H9 (cell line): ENCODE measurements at regions not wholly inside any gene's neighbourhood (a gene's known extent, or its start where the extent isn't known, plus 50 kb on each side); places are given as distances from the start of the nearest gene placed in this dataset.

Experiments
- DNase-seq: peaks from one replicate; pipeline ENCODE4 v3.0.0-alpha.2; 2017
- H2AFZ ChIP-seq: one replicate; pipeline ENCODE4 v1.6.1; 2013; ENCODE audit warnings: mild to moderate bottlenecking, low read length, control low read depth, moderate library complexity
- H2AK5ac ChIP-seq: 2 replicates; pipeline ENCODE4 v1.6.1; 2013; ENCODE audit warnings: low read length, control low read depth, mixed read lengths; ENCODE audit not compliant: insufficient read length
- H2BK120ac ChIP-seq: one replicate; pipeline ENCODE4 v1.6.1; 2013; ENCODE audit warnings: low read depth, mild to moderate bottlenecking, low read length, control low read depth, inconsistent platforms; ENCODE audit not compliant: poor library complexity, severe bottlenecking
- H2BK12ac ChIP-seq: 2 replicates; pipeline ENCODE4 v1.6.1; 2013; ENCODE audit warnings: low read length, control low read depth, mixed read lengths, low read depth; ENCODE audit not compliant: insufficient read length
- H2BK15ac ChIP-seq: 2 replicates; pipeline ENCODE4 v1.6.1; 2013; ENCODE audit warnings: low read depth, low read length, control low read depth
- H2BK20ac ChIP-seq: one replicate; pipeline ENCODE4 v1.6.1; 2013; ENCODE audit warnings: low read depth, mild to moderate bottlenecking, low read length, control low read depth, inconsistent platforms; ENCODE audit not compliant: poor library complexity, severe bottlenecking
- H2BK5ac ChIP-seq: 2 replicates; pipeline ENCODE4 v1.6.1; 2013; ENCODE audit warnings: low read length, control low read depth, mixed read lengths; ENCODE audit not compliant: insufficient read length
- H3K14ac ChIP-seq: 2 replicates; pipeline ENCODE4 v1.6.1; 2013; ENCODE audit warnings: low read length, control low read depth; ENCODE audit not compliant: insufficient read depth
- H3K18ac ChIP-seq: 2 replicates; pipeline ENCODE4 v1.6.1; 2013; ENCODE audit warnings: low read depth, mild to moderate bottlenecking, mixed read lengths, low read length, control low read depth; ENCODE audit not compliant: insufficient read length
- H3K23ac ChIP-seq: 2 replicates; pipeline ENCODE4 v1.6.1; 2013; ENCODE audit warnings: low read length, control low read depth, mixed read lengths, low read depth; ENCODE audit not compliant: insufficient read length
- H3K23me2 ChIP-seq: 2 replicates; pipeline ENCODE4 v1.6.1; 2013; ENCODE audit warnings: low read depth, mild to moderate bottlenecking, mixed read lengths, low read length, control low read depth; ENCODE audit not compliant: insufficient read length, poor library complexity, severe bottlenecking
- H3K27ac ChIP-seq: 2 replicates; pipeline ENCODE4 v1.5.1; 2013; ENCODE audit warnings: low read length, control low read depth, mixed read lengths, low read depth; ENCODE audit not compliant: insufficient read length
- H3K27me3 ChIP-seq: 2 replicates; pipeline ENCODE4 v1.6.1; 2013; ENCODE audit warnings: low read length, control low read depth, inconsistent platforms; ENCODE audit not compliant: insufficient read depth
- H3K4ac ChIP-seq: 2 replicates; pipeline ENCODE4 v1.6.1; 2013; ENCODE audit warnings: low read depth, mild to moderate bottlenecking, control low read depth, inconsistent platforms, low read length, moderate library complexity
- H3K4me1 ChIP-seq: 2 replicates; pipeline ENCODE4 v1.6.1; 2013; ENCODE audit warnings: low read length, control low read depth, inconsistent platforms; ENCODE audit not compliant: insufficient read depth
- H3K4me2 ChIP-seq: 2 replicates; pipeline ENCODE4 v1.6.1; 2013; ENCODE audit warnings: low read length, control low read depth, mixed read lengths; ENCODE audit not compliant: insufficient read length, insufficient read depth
- H3K56ac ChIP-seq: 2 replicates; pipeline ENCODE4 v1.6.1; 2013; ENCODE audit warnings: low read depth, mild to moderate bottlenecking, mixed read lengths, low read length, control low read depth; ENCODE audit not compliant: insufficient read length
- H3K79me1 ChIP-seq: 2 replicates; pipeline ENCODE4 v1.6.1; 2013; ENCODE audit warnings: low read depth, mild to moderate bottlenecking, moderate library complexity, low read length, control low read depth, inconsistent platforms; ENCODE audit not compliant: insufficient read depth, poor library complexity, severe bottlenecking
- H3K79me2 ChIP-seq: 2 replicates; pipeline ENCODE4 v1.6.1; 2013; ENCODE audit warnings: low read length, control low read depth, inconsistent platforms; ENCODE audit not compliant: insufficient read depth
- H3K9ac ChIP-seq: 2 replicates; pipeline ENCODE4 v1.6.1; 2013; ENCODE audit warnings: low read length, control low read depth, mixed read lengths; ENCODE audit not compliant: insufficient read length; ENCODE audit errors: extremely low read depth
- H3K9me3 ChIP-seq: one replicate; pipeline ENCODE4 v1.6.1; 2013; ENCODE audit warnings: low read depth, low read length, inconsistent platforms; ENCODE audit not compliant: control insufficient read depth
- H3T11ph ChIP-seq: one replicate; pipeline ENCODE4 v1.6.1; 2013; ENCODE audit warnings: mild to moderate bottlenecking, low read length, control low read depth, inconsistent platforms
- H4K20me1 ChIP-seq: one replicate; pipeline ENCODE4 v1.6.1; 2013; ENCODE audit not compliant: control insufficient read depth, insufficient read length, insufficient read depth
- H4K5ac ChIP-seq: 2 replicates; pipeline ENCODE4 v1.6.1; 2013; ENCODE audit warnings: low read depth, mild to moderate bottlenecking, mixed read lengths, low read length, control low read depth; ENCODE audit not compliant: insufficient read length
- H4K8ac ChIP-seq: replicated peaks from 2 replicates; pipeline ENCODE4 v1.6.1; 2013; ENCODE audit warnings: low read length, control low read depth, mixed read lengths, low read depth; ENCODE audit not compliant: insufficient read length
- H4K91ac ChIP-seq: 2 replicates; pipeline ENCODE4 v1.6.1; 2013; ENCODE audit warnings: low read depth, mild to moderate bottlenecking, moderate library complexity, mixed read lengths, low read length, control low read depth; ENCODE audit not compliant: insufficient read length
- H3K27ac Mint-ChIP-seq, 3 experiments: 2 replicates in 2 of 3; 3 replicates in 1 of 3; pipeline ENCODE4 v1.8.0; 2020 to 2021; ENCODE audit warnings: mixed read lengths in 3 of 3, mild to moderate bottlenecking in 1 of 3, moderate library complexity in 1 of 3
- H3K27me3 Mint-ChIP-seq: 2 replicates; pipeline ENCODE4 v1.8.0; 2021; ENCODE audit warnings: low read depth, mild to moderate bottlenecking, moderate library complexity, mixed read lengths
- H3K36me3 Mint-ChIP-seq, 3 experiments: 2 replicates in 2 of 3; 3 replicates in 1 of 3; pipeline ENCODE4 v1.8.0; 2020 to 2021; ENCODE audit warnings: low read depth in 3 of 3, mixed read lengths in 3 of 3; ENCODE audit not compliant: insufficient read depth in 1 of 3
- H3K4me1 Mint-ChIP-seq, 2 experiments: 2 replicates each; pipeline ENCODE4 v1.8.0; 2020; ENCODE audit warnings: mixed read lengths in 2 of 2
- H3K4me3 Mint-ChIP-seq, 2 experiments: 2 replicates in 1 of 2; 3 replicates in 1 of 2; pipeline ENCODE4 v1.8.0; 2020 to 2021; ENCODE audit warnings: mild to moderate bottlenecking in 2 of 2, mixed read lengths in 2 of 2, moderate library complexity in 1 of 2
- H3K9me3 Mint-ChIP-seq, 2 experiments: 2 replicates in 1 of 2; 3 replicates in 1 of 2; pipeline ENCODE4 v1.8.0; 2020; ENCODE audit warnings: mild to moderate bottlenecking in 2 of 2, mixed read lengths in 2 of 2, moderate library complexity in 1 of 2
- WGBS: extraction: QIAGEN DNeasy Blood & Tissue Kit; methylation state at CpG from one replicate; pipeline ENCODE4 v1.1.7; 2013; ENCODE audit warnings: missing lambda C conversion rate, low lambda C conversion rate, mixed read lengths; ENCODE audit not compliant: insufficient read length; ENCODE audit errors: extremely low coverage; 5-methylcytosine and 5-hydroxymethylcytosine counted together
- TF ChIP-seq, protein P1 (sequence below): fragments of 200-600 bp; sonication (generic); conservative IDR thresholded peaks from 3 replicates; pipeline ENCODE4 v1.8.0; 2021; ENCODE audit warnings: antibody characterized with exemption, mild to moderate bottlenecking

DNA sequence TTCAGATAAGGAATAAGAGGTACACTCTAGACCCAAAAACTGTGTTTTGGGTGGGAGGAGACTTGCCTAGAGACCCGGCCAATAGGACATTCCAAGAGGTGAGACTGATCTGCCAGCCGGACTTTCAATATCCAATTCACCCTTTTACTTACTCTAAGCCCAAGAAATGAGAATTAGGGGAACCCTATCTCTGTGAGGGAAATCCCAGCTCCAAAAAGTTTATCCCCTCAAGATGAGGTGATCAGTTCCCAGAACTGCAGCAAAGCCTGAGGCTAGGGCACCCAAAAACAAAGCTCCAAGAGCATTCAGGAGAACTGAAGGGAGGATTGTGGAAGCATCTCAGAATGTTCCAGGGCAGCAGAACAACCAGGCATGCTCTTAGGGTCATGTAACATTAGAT lies 251.7 kb downstream of the PTTG2 start:
- Mint-ChIP-seq H3K4me3 (no peak overlapping the region), H3K27ac (no peak overlapping the region), H3K4me1 (peaks cover 6 to 7% of the 10 kb centered on the region in 2 experiments), H3K36me3 (no peaks in the 10 kb centered on the region), H3K9me3 (peaks cover 0 to 2% of the 10 kb centered on the region in 2 experiments; a peak in 2 of 5 replicates), H3K27me3 (no peaks in the 10 kb centered on the region)
- Histone ChIP-seq H3K23ac (no peak overlapping the region), H2BK20ac (no peak overlapping the region), H2BK12ac (no peak overlapping the region), H3K9ac (no peak overlapping the region), H3K23me2 (no peaks in the 10 kb centered on the region), H3K27ac (no peak overlapping the region), H4K5ac (no peak overlapping the region), H3K18ac (no peak overlapping the region), H3T11ph (no peak overlapping the region), H2BK120ac (no peak overlapping the region), H3K79me2 (no peaks in the 10 kb centered on the region), H3K79me1 (no peaks in the 10 kb centered on the region), H3K9me3 (no peaks in the 10 kb centered on the region), H4K91ac (no peak overlapping the region), H3K27me3 (no peaks in the 10 kb centered on the region), H2AFZ (no peak overlapping the region), H4K8ac (no peak overlapping the region), H2BK5ac (no peak overlapping the region), H4K20me1 (no peaks in the 10 kb centered on the region), H3K4me2 (no peak overlapping the region), H3K4me1 (peaks cover 5% of the 10 kb centered on the region; the same call in 1 of the 2 replicates), H2AK5ac (no peak overlapping the region), H3K14ac (no peak overlapping the region), H3K56ac (no peak overlapping the region), H2BK15ac (no peak overlapping the region), H3K4ac (no peak overlapping the region)
- no CpG with 5 or more reads among the region's 2 CpGs for WGBS
- DNase-seq: no peak
- TF ChIP-seq, protein P1, sequence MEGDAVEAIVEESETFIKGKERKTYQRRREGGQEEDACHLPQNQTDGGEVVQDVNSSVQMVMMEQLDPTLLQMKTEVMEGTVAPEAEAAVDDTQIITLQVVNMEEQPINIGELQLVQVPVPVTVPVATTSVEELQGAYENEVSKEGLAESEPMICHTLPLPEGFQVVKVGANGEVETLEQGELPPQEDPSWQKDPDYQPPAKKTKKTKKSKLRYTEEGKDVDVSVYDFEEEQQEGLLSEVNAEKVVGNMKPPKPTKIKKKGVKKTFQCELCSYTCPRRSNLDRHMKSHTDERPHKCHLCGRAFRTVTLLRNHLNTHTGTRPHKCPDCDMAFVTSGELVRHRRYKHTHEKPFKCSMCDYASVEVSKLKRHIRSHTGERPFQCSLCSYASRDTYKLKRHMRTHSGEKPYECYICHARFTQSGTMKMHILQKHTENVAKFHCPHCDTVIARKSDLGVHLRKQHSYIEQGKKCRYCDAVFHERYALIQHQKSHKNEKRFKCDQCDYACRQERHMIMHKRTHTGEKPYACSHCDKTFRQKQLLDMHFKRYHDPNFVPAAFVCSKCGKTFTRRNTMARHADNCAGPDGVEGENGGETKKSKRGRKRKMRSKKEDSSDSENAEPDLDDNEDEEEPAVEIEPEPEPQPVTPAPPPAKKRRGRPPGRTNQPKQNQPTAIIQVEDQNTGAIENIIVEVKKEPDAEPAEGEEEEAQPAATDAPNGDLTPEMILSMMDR: no peak
